ENCODE measurements at regions not wholly inside any gene's neighbourhood (a gene's known extent, or its start where the extent isn't known, plus 50 kb on each side); places are given as distances from the start of the nearest gene placed in this dataset.

DNA sequence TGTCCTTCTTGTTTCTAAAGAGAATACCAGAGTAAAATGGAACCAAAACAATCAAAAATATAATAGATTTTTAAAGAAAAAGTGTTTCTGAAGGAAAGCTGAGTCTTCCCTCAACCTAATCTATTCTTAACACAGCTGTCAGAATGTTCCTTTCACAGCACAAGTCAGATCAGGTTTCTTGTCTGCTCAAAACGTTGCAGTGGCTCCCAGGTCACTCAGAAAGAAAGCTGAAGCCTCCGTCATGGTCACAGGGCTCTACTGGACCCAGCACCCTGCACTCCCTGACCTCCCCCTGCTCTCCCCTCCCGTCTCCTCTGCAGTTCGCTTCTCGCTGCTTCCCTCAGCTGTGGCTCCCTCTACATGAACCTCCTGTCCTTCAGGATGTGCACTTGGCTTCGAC is 90.7 kb upstream of the PTPRM start:
- TF ChIP-seq YY1 (tag by site-specific recombination; IDR thresholded peaks at IDR 0.05) (no peak), IKZF3 (tag by site-specific recombination; IDR thresholded peaks at IDR 0.05) (no peak), ZNF843 (tag by site-specific recombination; IDR thresholded peaks at IDR 0.05) (no peak), ZNF791 (tag by site-specific recombination; IDR thresholded peaks at IDR 0.05) (no peak), ZNF311 (tag by site-specific recombination; IDR thresholded peaks at IDR 0.05; ENCODE audit: borderline replicate concordance) (no peak), ZNF133 (tag by site-specific recombination; IDR thresholded peaks at IDR 0.05) (no peak), ZNF24 (tag by site-specific recombination; IDR thresholded peaks at IDR 0.05) (no peak), ZBTB20 (tag by site-specific recombination; IDR thresholded peaks at IDR 0.05) (no peak), ZNF624 (tag by site-specific recombination; IDR thresholded peaks at IDR 0.05) (no peak), ZSCAN16 (tag by site-specific recombination; IDR thresholded peaks at IDR 0.05) (no peak)
- TF ChIP-seq, protein P1, sequence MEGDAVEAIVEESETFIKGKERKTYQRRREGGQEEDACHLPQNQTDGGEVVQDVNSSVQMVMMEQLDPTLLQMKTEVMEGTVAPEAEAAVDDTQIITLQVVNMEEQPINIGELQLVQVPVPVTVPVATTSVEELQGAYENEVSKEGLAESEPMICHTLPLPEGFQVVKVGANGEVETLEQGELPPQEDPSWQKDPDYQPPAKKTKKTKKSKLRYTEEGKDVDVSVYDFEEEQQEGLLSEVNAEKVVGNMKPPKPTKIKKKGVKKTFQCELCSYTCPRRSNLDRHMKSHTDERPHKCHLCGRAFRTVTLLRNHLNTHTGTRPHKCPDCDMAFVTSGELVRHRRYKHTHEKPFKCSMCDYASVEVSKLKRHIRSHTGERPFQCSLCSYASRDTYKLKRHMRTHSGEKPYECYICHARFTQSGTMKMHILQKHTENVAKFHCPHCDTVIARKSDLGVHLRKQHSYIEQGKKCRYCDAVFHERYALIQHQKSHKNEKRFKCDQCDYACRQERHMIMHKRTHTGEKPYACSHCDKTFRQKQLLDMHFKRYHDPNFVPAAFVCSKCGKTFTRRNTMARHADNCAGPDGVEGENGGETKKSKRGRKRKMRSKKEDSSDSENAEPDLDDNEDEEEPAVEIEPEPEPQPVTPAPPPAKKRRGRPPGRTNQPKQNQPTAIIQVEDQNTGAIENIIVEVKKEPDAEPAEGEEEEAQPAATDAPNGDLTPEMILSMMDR (tag by site-specific recombination; IDR thresholded peaks at IDR 0.05), result no peak
- TF ChIP-seq, protein P2, sequence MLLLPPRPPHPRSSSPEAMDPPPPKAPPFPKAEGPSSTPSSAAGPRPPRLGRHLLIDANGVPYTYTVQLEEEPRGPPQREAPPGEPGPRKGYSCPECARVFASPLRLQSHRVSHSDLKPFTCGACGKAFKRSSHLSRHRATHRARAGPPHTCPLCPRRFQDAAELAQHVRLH (tag by site-specific recombination; IDR thresholded peaks at IDR 0.05), result no peak
- TF ChIP-seq, protein P3, sequence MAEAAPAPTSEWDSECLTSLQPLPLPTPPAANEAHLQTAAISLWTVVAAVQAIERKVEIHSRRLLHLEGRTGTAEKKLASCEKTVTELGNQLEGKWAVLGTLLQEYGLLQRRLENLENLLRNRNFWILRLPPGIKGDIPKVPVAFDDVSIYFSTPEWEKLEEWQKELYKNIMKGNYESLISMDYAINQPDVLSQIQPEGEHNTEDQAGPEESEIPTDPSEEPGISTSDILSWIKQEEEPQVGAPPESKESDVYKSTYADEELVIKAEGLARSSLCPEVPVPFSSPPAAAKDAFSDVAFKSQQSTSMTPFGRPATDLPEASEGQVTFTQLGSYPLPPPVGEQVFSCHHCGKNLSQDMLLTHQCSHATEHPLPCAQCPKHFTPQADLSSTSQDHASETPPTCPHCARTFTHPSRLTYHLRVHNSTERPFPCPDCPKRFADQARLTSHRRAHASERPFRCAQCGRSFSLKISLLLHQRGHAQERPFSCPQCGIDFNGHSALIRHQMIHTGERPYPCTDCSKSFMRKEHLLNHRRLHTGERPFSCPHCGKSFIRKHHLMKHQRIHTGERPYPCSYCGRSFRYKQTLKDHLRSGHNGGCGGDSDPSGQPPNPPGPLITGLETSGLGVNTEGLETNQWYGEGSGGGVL (tag by site-specific recombination; IDR thresholded peaks at IDR 0.05), result no peak

Measured in HEK293 (cell line).